ENCODE measurements at regions not wholly inside any gene's neighbourhood (a gene's known extent, or its start where the extent isn't known, plus 50 kb on each side); places are given as distances from the start of the nearest gene placed in this dataset.

DNA sequence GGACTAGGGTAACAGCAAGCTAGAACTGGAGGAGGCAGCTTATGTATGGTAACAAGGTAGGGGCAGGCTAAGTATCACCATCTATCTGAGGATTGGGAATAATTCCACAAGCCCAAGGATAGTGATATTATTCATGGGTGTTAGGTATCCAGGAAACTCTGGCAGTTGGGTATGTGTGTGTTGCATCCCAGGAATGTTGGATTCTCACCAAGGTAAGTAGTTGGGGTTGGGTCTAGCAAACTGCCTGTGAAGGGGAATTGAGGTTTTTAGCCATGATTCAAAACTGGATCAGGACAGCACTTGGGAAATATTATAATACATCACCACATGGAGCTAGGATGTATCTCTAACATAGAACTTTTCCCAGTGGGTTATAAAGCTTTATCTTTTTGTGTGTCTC lies 626.4 kb upstream of the GOLIM4 start:
- TF ChIP-seq, protein P1, sequence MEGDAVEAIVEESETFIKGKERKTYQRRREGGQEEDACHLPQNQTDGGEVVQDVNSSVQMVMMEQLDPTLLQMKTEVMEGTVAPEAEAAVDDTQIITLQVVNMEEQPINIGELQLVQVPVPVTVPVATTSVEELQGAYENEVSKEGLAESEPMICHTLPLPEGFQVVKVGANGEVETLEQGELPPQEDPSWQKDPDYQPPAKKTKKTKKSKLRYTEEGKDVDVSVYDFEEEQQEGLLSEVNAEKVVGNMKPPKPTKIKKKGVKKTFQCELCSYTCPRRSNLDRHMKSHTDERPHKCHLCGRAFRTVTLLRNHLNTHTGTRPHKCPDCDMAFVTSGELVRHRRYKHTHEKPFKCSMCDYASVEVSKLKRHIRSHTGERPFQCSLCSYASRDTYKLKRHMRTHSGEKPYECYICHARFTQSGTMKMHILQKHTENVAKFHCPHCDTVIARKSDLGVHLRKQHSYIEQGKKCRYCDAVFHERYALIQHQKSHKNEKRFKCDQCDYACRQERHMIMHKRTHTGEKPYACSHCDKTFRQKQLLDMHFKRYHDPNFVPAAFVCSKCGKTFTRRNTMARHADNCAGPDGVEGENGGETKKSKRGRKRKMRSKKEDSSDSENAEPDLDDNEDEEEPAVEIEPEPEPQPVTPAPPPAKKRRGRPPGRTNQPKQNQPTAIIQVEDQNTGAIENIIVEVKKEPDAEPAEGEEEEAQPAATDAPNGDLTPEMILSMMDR (conservative IDR thresholded peaks at IDR 0.05): no peak
- TF ChIP-seq EZH2 (IDR thresholded peaks at IDR 0.05; ENCODE audit: low read depth): no peak

Data from PC-9 (cell line).